Activated CD4-positive, alpha-beta T cell treated with anti-CD3 and anti-CD28 coated beads, Interleukin-2, amount 50 U/mL, for 1 hour (primary cell): ENCODE measurements at regions not wholly inside any gene's neighbourhood (a gene's known extent, or its start where the extent isn't known, plus 50 kb on each side); places are given as distances from the start of the nearest gene placed in this dataset.
A peak's percentile ranks its signal among the peaks of the same experiment; 100 is the strongest.
"Not testable (repeated sequence)": the region's sequence is repeated elsewhere in the genome, so short reads cannot be mapped to it uniquely, and the experiment has no call there.

Experiments used
- DNase-seq: peaks from one replicate; pipeline ENCODE4 v3.0.0-alpha.2; 2020

GRCh38 chr4:83213640-83214039 is 71.0 kb downstream of the COQ2 start:
- DNase-seq: no peak

DNA sequence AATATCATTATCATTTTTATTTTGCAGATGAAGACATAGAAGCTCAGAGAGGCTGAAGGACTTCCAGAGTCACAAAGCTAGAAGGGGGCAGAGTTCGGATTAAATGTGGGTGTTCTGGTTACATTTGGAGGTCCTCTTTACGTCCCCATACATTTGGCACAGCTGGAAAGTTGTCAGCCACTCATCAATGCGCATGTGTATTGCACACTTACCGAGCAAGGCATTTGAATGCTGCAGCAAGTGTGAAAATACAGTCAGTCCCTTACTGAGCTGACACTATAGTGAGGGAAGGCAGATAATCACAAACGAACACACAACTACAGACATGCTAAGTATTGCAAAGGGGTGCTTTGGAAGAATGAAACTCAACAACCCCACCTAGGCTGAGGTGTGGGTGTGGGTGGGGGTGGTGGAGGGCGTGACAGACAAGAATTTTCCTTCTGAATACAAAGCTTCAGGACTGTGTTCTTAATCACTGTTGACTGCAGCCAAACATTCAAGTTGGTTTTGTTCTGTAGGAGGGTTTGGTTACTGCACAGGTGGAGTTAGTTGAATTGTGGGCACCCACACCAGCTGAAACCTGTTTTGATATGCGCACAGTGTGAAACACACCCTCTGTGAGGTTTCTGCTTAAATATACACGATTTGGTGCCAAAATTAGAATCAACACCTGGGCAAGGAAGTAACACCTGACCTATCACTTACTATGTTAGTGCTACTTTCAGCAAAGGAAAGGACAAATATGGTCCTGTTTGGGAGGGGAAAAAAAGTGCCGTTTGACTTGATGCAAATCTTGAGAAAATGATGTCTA is 72.4 kb downstream of the COQ2 start:
- peak; percentile 42 for DNase-seq

- DNase-seq: no peak
These were observed 75.2 kb downstream of the COQ2 start for GRCh38 chr4:83209419-83209818.

DNA sequence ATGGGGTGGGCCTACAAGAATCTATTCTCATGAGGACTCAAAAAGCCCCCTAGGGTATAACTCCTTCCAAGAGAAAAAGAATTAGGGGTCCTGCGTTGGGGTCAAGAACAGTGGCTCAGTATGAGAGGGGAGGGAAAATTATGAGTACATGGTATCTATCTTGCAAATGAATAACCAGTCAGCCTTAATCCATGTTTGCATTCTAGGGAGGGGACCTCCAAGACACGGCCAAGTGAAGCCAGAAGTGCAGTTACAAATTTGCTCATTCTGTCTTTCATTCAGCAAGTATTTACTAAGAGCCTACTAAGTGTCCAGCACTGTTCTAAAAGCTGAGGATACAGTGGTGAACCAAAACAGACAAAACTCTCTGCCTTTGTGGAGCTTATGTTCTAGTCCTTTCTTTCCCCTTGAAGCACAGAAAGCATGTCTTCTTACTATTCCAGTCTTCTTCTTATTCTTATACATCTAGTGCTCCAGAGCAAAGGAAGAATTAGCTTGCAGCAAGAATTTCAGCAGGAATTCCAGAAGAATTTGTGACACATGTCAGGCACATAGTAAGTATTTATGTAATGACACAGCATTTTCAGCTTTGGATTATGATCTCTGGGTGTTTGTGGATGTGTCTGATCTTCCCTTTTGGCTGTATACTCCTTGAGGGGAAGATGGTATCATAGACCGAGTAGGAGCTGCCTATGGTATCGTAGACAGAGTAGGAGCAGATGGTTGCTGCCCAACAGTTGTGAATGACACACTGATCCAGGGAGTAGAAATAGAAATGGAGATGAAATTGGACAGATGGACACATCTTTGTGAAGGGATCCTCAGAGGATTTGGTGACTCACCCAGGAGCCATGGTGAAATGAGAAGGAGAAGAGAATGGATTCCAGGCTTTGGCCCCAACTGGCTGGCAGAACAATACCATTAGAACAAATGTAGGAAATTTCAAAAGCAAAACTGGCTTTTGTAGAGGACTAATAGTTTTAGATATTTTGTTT is 75.9 kb downstream of the COQ2 start:
- no peak for DNase-seq

- DNase-seq: no peak
These were observed 77.0 kb downstream of the COQ2 start for GRCh38 chr4:83207497-83208101.

- DNase-seq: no peak
These were observed 78.8 kb downstream of the COQ2 start for GRCh38 chr4:83205760-83206159.

- DNase-seq: no peak
These were observed 79.9 kb downstream of the COQ2 start for GRCh38 chr4:83204731-83205130.

- DNase-seq: no peak
These were observed 82.8 kb downstream of the COQ2 start for GRCh38 chr4:83201761-83202160.

DNA sequence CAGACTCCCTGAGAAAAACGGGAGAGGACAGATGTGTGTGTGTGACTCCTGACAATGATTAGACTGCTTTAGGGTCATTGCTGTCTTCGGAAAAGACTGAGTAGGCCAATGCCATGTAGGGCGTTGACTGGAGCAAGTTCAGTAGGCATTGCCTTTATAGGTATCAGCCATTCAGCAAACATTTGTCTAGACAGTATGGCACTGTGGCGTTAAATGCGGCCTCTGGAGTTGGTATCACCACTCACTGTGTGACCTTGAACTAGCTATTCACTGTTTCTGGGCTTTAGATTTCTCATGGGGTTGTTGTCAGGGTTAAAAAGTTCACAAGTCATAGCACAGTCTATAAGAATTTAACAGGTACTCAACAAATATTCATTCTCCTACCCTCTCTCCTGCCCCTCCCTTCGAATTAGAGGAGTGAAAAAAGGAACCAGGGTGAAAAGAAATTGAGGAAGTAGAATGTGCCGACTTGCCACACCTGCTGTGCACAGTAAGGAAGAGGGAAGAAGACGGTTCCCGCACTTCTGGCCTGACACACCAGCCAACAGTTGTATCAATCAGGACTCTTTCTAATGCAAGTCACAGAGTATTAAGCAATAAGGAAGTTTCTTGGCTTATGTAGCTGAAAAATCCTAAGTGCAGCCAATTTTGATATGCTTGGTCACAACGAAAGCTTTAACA is 83.2 kb upstream of the PLAC8 start:
- DNase-seq: no peak

GRCh38 chr4:83196921-83197320 is 82.4 kb upstream of the PLAC8 start:
- DNase-seq: no peak

GRCh38 chr4:83195269-83195668 is 80.7 kb upstream of the PLAC8 start:
- no peak for DNase-seq

DNA sequence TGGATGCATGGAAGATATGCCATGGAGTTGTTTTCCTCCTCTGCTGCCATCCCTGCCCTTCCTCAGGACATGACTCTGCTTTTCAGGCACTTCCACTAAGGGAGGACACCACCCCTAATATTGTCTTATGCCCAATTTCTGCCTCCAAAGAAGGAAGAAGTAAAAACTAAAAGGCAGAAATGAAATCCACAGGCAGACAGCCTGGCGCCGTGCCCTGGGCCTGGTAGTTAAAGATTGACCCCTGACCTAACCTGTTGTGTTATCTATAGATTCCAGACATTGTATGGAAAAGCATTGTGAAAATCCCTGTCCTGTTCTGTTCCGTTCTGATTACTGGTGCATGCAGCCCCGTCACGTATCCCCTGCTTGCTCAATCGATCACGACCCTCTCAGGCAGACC is 80.1 kb upstream of the PLAC8 start:
- DNase-seq: not testable (repeated sequence)

DNA sequence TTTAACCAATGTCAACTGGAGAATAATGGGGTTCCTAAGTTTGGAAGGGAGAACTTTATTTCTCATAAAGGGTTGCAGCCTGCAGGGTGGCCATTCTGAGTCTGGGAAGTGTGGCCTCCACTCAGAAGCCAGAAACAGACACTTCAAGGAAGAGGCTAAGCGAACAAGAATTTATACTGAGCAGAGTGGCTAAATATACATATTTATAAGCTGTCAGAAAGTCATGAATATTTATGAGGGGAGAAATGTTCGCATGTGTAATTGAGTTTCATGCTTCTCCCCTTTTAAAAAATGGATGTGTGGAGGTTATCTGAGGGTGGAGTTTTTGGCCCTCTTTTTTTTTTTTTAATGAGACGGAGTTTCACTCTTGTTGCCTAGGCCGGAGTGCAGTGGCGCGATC is 78.1 kb upstream of the PLAC8 start:
- no peak for DNase-seq

DNA sequence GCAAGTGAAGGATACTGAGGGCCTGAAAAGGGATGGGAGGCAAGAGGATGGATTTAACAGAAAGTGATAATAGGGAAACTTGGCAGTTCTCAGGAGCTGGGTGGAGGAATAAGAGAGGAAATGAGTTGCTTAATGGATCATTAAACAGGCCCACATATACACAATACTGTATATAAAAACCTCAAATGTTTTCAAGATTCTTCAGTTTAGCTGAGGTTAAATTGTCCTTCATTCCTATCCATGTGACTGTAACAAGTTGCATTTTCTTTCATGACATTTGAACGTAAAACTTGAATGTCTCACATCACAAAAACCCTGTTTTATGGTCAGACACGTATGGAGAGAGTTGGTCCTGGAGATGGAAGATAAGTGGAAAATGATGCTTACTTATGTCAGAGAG is 76.5 kb upstream of the PLAC8 start:
- DNase-seq: no peak

DNA sequence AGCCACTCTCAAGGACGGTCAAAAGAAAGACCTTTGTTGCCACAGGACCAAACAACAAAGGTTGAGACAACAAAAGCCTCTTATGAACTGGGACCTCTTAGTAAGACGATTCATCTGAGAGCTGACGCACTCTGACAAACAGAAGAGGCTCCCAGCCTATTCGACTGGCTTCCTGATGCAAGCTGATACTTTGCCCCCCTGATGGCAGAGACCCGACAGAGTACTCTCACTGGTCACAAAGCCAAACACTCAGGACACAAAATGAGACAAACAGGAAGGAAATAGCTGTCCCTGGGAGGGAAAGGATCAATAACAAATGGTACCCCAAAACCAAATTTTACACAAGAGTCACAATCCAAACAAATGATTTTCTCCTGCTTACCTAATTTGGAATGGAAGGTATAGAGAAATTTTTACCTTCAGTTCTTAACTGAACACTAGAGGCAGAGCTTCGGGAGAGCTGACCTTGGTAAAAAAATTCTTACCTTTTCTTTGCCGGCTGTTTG is 75.2 kb upstream of the PLAC8 start:
- DNase-seq: no peak

GRCh38 chr4:83180431-83180968 is 66.0 kb upstream of the PLAC8 start:
- DNase-seq: no peak

DNA sequence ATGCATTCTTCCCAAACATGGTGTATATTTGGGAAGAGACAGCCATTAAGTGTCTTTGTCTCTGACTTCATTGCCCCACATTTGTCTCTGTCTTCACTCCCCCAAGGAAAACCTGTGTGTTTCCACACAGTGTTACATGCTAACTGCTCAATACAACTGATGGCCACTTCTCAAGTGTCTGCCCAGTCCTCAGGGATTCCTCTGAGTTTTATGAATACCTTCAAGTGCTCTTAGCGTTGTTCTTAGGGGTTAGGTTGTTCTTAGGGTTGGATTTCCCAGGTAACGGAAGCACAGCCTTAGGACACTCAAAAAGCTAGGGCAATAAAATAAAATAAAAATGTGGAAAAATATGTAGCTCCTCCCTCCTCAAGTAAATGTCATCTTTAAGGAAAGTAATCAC is 64.7 kb upstream of the PLAC8 start:
- no peak for DNase-seq

GRCh38 chr4:83178029-83178428 is 63.5 kb upstream of the PLAC8 start:
- no peak for DNase-seq

DNA sequence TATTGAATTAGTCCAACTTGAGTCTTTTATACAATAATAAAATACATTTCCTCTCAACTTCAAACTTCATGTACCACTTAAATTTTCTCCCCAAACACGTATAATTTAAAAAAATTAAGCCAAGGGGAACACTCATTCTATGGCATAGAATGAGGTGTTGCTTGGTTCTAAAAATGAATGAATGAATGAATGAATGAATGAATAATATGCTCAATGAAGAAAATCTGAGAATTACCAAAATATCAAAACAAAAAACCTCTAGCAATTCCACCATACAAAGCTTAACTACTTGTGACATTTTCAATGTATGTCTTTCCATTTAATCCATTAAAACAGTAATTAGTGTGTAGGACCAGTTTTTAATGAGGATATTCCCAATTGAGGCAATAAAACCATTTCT is 62.7 kb upstream of the PLAC8 start:
- DNase-seq: no peak

- DNase-seq: no peak
These were observed 60.4 kb upstream of the PLAC8 start for GRCh38 chr4:83174844-83175414.

GRCh38 chr4:83172371-83172770 is 57.8 kb upstream of the PLAC8 start:
- no peak for DNase-seq

- DNase-seq: no peak
These were observed 57.0 kb upstream of the PLAC8 start for GRCh38 chr4:83171436-83172039.
